Body of pancreas (tissue), 4 donors: ENCODE measurements at regions not wholly inside any gene's neighbourhood (a gene's known extent, or its start where the extent isn't known, plus 50 kb on each side); places are given as distances from the start of the nearest gene placed in this dataset.

Source experiments
- CTCF ChIP-seq, 7 experiments: fragments of 450-650 bp in 4 of 7; fragments of 200-600 bp in 3 of 7; sonication (generic) in 3 of 7; IDR thresholded peaks; one replicate each; pipeline ENCODE4 v1.5.1; 2016 to 2019; ENCODE audit warnings: antibody characterized with exemption in 7 of 7
- POLR2A ChIP-seq, 3 donors: fragments of 450-650 bp; IDR thresholded peaks; one replicate each; pipeline ENCODE4 v1.6.1; 2016; ENCODE audit warnings: antibody characterized with exemption in 3 of 3, mild to moderate bottlenecking in 2 of 3

- TF ChIP-seq CTCF (IDR thresholded peaks at IDR 0.05) (no peak), POLR2A (IDR thresholded peaks at IDR 0.05) (no peak)
Measured at GRCh38 chr9:75541734-75542133, 348.7 kb upstream of the PCSK5 start.
